HEK293 (cell line): ENCODE measurements at regions not wholly inside any gene's neighbourhood (a gene's known extent, or its start where the extent isn't known, plus 50 kb on each side); places are given as distances from the start of the nearest gene placed in this dataset.

Experiments used
- CTCF ChIA-PET: fragments of 350-600 bp; formaldehyde crosslinking; extraction: SDS; loops from one replicate; lab custom pipeline; 2021; ENCODE audit warnings: antibody characterized with exemption; lab: Yijun Ruan, JAX
- POLR2A ChIA-PET: fragments of 300-600 bp; formaldehyde crosslinking; extraction: SDS; loops from one replicate; lab custom pipeline; 2020; ENCODE audit warnings: antibody characterized with exemption, inconsistent platforms; lab: Yijun Ruan, JAX
- H3K27ac ChIP-seq: fragments of 200-500 bp; sonication (Bioruptor generic); 2 replicates; pipeline ENCODE4 v1.5.1; 2014; ENCODE audit warnings: low read depth, low read length, control low read depth, inconsistent platforms; ENCODE audit errors: extremely low read depth
- H3K36me3 ChIP-seq, 2 experiments: fragments of 200-500 bp in 1 of 2; sonication (Bioruptor generic) in 1 of 2; 1 replicate in 1 of 2; 2 replicates in 1 of 2; pipeline ENCODE4 v1.5.1; 2014 to 2017; ENCODE audit warnings: inconsistent platforms in 2 of 2, low read length in 2 of 2; ENCODE audit not compliant: control insufficient read depth in 2 of 2, insufficient read depth in 1 of 2
- H3K4me1 ChIP-seq: fragments of 200-500 bp; sonication (Bioruptor generic); 2 replicates; pipeline ENCODE4 v1.5.1; 2014; ENCODE audit warnings: mild to moderate bottlenecking, low read length, inconsistent platforms; ENCODE audit not compliant: control insufficient read depth, insufficient read depth
- H3K4me3 ChIP-seq: 2 replicates; pipeline ENCODE4 v1.5.1; 2011; ENCODE audit warnings: low read depth, mild to moderate bottlenecking, control low read depth, low read length, moderate library complexity
- H3K9me3 ChIP-seq: fragments of 200-500 bp; sonication (Bioruptor generic); 2 replicates; pipeline ENCODE4 v1.5.1; 2014; ENCODE audit warnings: low read depth, low read length, inconsistent platforms; ENCODE audit not compliant: control insufficient read depth, insufficient read depth
- GLIS2 ChIP-seq: fragments of 450-650 bp; formaldehyde crosslinking; IDR thresholded peaks from 2 replicates; pipeline ENCODE4 v1.5.1; 2016; ENCODE audit warnings: missing biosample characterization, missing genetic modification characterization
- HIC1 ChIP-seq: fragments of 450-650 bp; formaldehyde crosslinking; IDR thresholded peaks from 2 replicates; pipeline ENCODE4 v1.5.1; 2016; ENCODE audit warnings: missing biosample characterization, missing genetic modification characterization
- HOXA7 ChIP-seq: sonication (generic); formaldehyde crosslinking; IDR thresholded peaks from 2 replicates; pipeline ENCODE4 v1.8.1; 2022; ENCODE audit warnings: missing genetic modification reagents, borderline replicate concordance
- OVOL3 ChIP-seq: fragments of 450-650 bp; formaldehyde crosslinking; IDR thresholded peaks from 2 replicates; pipeline ENCODE4 v1.5.1; 2016; ENCODE audit warnings: missing biosample characterization, missing genetic modification characterization
- PATZ1 ChIP-seq: fragments of 450-650 bp; formaldehyde crosslinking; IDR thresholded peaks from 2 replicates; pipeline ENCODE4 v1.5.1; 2016; ENCODE audit warnings: missing biosample characterization, missing genetic modification characterization
- PBX3 ChIP-seq: sonication (generic); formaldehyde crosslinking; IDR thresholded peaks from 2 replicates; pipeline ENCODE4 v1.8.1; 2022; ENCODE audit warnings: mild to moderate bottlenecking, moderate library complexity, missing genetic modification reagents
- PRDM2 ChIP-seq: fragments of 450-650 bp; formaldehyde crosslinking; IDR thresholded peaks from 2 replicates; pipeline ENCODE4 v1.5.1; 2016; ENCODE audit warnings: missing biosample characterization, missing genetic modification characterization, borderline replicate concordance
- SP3 ChIP-seq: fragments of 450-650 bp; formaldehyde crosslinking; IDR thresholded peaks from 2 replicates; pipeline ENCODE4 v1.5.1; 2016; ENCODE audit warnings: missing biosample characterization, missing genetic modification characterization
- YY1 ChIP-seq: fragments of 450-650 bp; formaldehyde crosslinking; IDR thresholded peaks from 2 replicates; pipeline ENCODE4 v1.5.1; 2018; ENCODE audit warnings: missing biosample characterization, missing genetic modification characterization
- YY2 ChIP-seq: fragments of 450-650 bp; formaldehyde crosslinking; IDR thresholded peaks from 2 replicates; pipeline ENCODE4 v1.5.1; 2016; ENCODE audit warnings: missing biosample characterization, missing genetic modification characterization
- ZNF174 ChIP-seq: fragments of 450-650 bp; formaldehyde crosslinking; IDR thresholded peaks from 2 replicates; pipeline ENCODE4 v1.5.0; 2017; ENCODE audit warnings: missing biosample characterization, mild to moderate bottlenecking, missing genetic modification characterization
- ZNF19 ChIP-seq: fragments of 450-650 bp; formaldehyde crosslinking; IDR thresholded peaks from 2 replicates; pipeline ENCODE4; 2016; ENCODE audit warnings: missing biosample characterization, missing genetic modification characterization, low read depth
- ZNF202 ChIP-seq: fragments of 450-650 bp; formaldehyde crosslinking; IDR thresholded peaks from 2 replicates; pipeline ENCODE4 v1.5.1; 2016; ENCODE audit warnings: missing biosample characterization, missing genetic modification characterization, borderline replicate concordance
- ZNF223 ChIP-seq: fragments of 450-650 bp; formaldehyde crosslinking; IDR thresholded peaks from 2 replicates; pipeline ENCODE4 v1.5.1; 2016; ENCODE audit warnings: missing biosample characterization, missing genetic modification characterization
- ZNF239 ChIP-seq: fragments of 450-650 bp; formaldehyde crosslinking; IDR thresholded peaks from 2 replicates; pipeline ENCODE4 v1.5.1; 2016; ENCODE audit warnings: missing biosample characterization, missing genetic modification characterization
- ZNF350 ChIP-seq: fragments of 450-650 bp; formaldehyde crosslinking; IDR thresholded peaks from 2 replicates; pipeline ENCODE4 v1.5.0; 2017; ENCODE audit warnings: missing biosample characterization, mild to moderate bottlenecking, missing genetic modification characterization
- ZNF473 ChIP-seq: fragments of 450-650 bp; formaldehyde crosslinking; IDR thresholded peaks from 2 replicates; pipeline ENCODE4 v1.5.1; 2017; ENCODE audit warnings: missing biosample characterization, missing genetic modification characterization
- ZNF530 ChIP-seq: fragments of 450-650 bp; formaldehyde crosslinking; IDR thresholded peaks from 2 replicates; pipeline ENCODE4 v1.5.1; 2016; ENCODE audit warnings: low read depth, missing biosample characterization, missing genetic modification characterization
- ZNF548 ChIP-seq: fragments of 450-650 bp; formaldehyde crosslinking; IDR thresholded peaks from 2 replicates; pipeline ENCODE4 v1.5.1; 2016; ENCODE audit warnings: missing biosample characterization, missing genetic modification characterization
- ZNF600 ChIP-seq: fragments of 450-650 bp; formaldehyde crosslinking; IDR thresholded peaks from 2 replicates; pipeline ENCODE4 v1.5.1; 2016; ENCODE audit warnings: missing biosample characterization, missing genetic modification characterization
- ZNF843 ChIP-seq: fragments of 450-650 bp; formaldehyde crosslinking; IDR thresholded peaks from 2 replicates; pipeline ENCODE4 v1.5.1; 2016; ENCODE audit warnings: missing biosample characterization, missing genetic modification characterization
- ZSCAN4 ChIP-seq: fragments of 450-650 bp; formaldehyde crosslinking; IDR thresholded peaks from 2 replicates; pipeline ENCODE4 v1.5.1; 2017; ENCODE audit warnings: missing biosample characterization, missing genetic modification characterization

GRCh38 chr1:214980921-214981320 is 101.6 kb upstream of the KCNK2 start (continued):
- TF ChIP-seq PBX3 (CRISPR knock-in tag) = no peak
- no peak for TF ChIP-seq ZSCAN4 (tag by site-specific recombination)
- no peak for TF ChIP-seq YY2 (tag by site-specific recombination)
- TF ChIP-seq, all 188 proteins: peak for 0

GRCh38 chr1:214983126-214983869 is 99.2 kb upstream of the KCNK2 start:
- Histone ChIP-seq H3K4me1 (no peaks in the 10 kb centered on the region), H3K4me3 (no peak overlapping the region), H3K9me3 (no peaks in the 10 kb centered on the region), H3K27ac (no peak overlapping the region), H3K36me3 (no peaks in the 10 kb centered on the region)
- POLR2A ChIA-PET = no interaction called here
- CTCF ChIA-PET = no interaction called here
- TF ChIP-seq ZNF239 (tag by site-specific recombination) (no peak), ZNF202 (tag by site-specific recombination) (no peak), SP3 (tag by site-specific recombination) (no peak), ZNF19 (tag by site-specific recombination) (no peak), ZNF350 (tag by site-specific recombination) (no peak), PRDM2 (no peak), HIC1 (tag by site-specific recombination) (no peak), HOXA7 (CRISPR knock-in tag) (no peak), YY1 (no peak)

- no peak overlapping the region for H3K4me3 ChIP-seq
- no peaks in the 10 kb centered on the region for H3K36me3 ChIP-seq
- no peaks in the 10 kb centered on the region for H3K4me1 ChIP-seq
- CTCF ChIA-PET = no interaction called here
- POLR2A ChIA-PET = no interaction called here
- H3K9me3 ChIP-seq = no peaks in the 10 kb centered on the region
- H3K27ac ChIP-seq = no peak overlapping the region
- TF ChIP-seq PATZ1 (tag by site-specific recombination) (no peak), ZNF548 (tag by site-specific recombination) (no peak), ZNF473 (no peak), ZNF600 (tag by site-specific recombination) (no peak), OVOL3 (tag by site-specific recombination) (no peak), ZNF174 (tag by site-specific recombination) (no peak), ZNF843 (tag by site-specific recombination) (no peak), GLIS2 (no peak), ZNF223 (tag by site-specific recombination) (no peak), ZNF530 (tag by site-specific recombination) (no peak)
Measured at GRCh38 chr1:214989341-214989740, 93.2 kb upstream of the KCNK2 start.
